ENCODE measurements at regions not wholly inside any gene's neighbourhood (a gene's known extent, or its start where the extent isn't known, plus 50 kb on each side); places are given as distances from the start of the nearest gene placed in this dataset.

GRCh38 chr5:29238115-29238514, 1955.4 kb upstream of the CDH6 start:
- H3K27ac ChIP-seq (replicated peaks in 1 of 4), result no peak overlapping the region
- H3K4me1 ChIP-seq, result no peaks in the 10 kb centered on the region
- no peak for TF ChIP-seq CTCF (IDR thresholded peaks at IDR 0.05)
- H3K36me3 ChIP-seq, result no peaks in the 10 kb centered on the region
- DNase-seq (ENCODE audit: extremely low spot score), result no peak
- no peaks in the 10 kb centered on the region for H3K9me3 ChIP-seq
- WGBS, result 44% methylated on average over 1 of the region's 1 CpG
- no peak overlapping the region for H3K4me3 ChIP-seq
- no peaks in the 10 kb centered on the region for H3K27me3 ChIP-seq
- intact Hi-C loops (cut with DNase I), result no loop called here

- no peak overlapping the region for H3K27ac ChIP-seq (replicated peaks in 1 of 4)
- WGBS, result 83% methylated on average over 1 of the region's 1 CpG
Measured at GRCh38 chr5:29231154-29231553, 1962.3 kb upstream of the CDH6 start.

GRCh38 chr5:29230591-29230990, 1962.9 kb upstream of the CDH6 start:
- Histone ChIP-seq H3K27ac (replicated peaks in 1 of 4) (no peak overlapping the region), H3K4me3 (no peak overlapping the region), H3K4me1 (no peaks in the 10 kb centered on the region), H3K27me3 (no peaks in the 10 kb centered on the region), H3K9me3 (no peaks in the 10 kb centered on the region), H3K36me3 (no peaks in the 10 kb centered on the region)
- WGBS, result 51% methylated on average over 3 of the region's 3 CpGs
- TF ChIP-seq EP300 (IDR thresholded peaks at IDR 0.05), result no peak
- DNase-seq (ENCODE audit: extremely low spot score), result no peak
- intact Hi-C loops (cut with DNase I), result no loop called here

More at GRCh38 chr5:29231154-29231553, 1962.3 kb upstream of the CDH6 start:
- no peaks in the 10 kb centered on the region for H3K27me3 ChIP-seq
- no peaks in the 10 kb centered on the region for H3K36me3 ChIP-seq
- TF ChIP-seq POLR2AphosphoS5 (IDR thresholded peaks at IDR 0.05) (no peak), EP300 (IDR thresholded peaks at IDR 0.05) (no peak), POLR2A (IDR thresholded peaks at IDR 0.05; ENCODE audit: low read depth) (no peak), CTCF (IDR thresholded peaks at IDR 0.05) (no peak)
- H3K9me3 ChIP-seq, result no peaks in the 10 kb centered on the region
- DNase-seq (ENCODE audit: extremely low spot score), result no peak
- no peaks in the 10 kb centered on the region for H3K4me1 ChIP-seq
- no peak overlapping the region for H3K4me3 ChIP-seq
- intact Hi-C loops (cut with DNase I), result no loop called here

GRCh38 chr5:29229461-29229860, 1964.0 kb upstream of the CDH6 start:
- Histone ChIP-seq H3K9me3 (no peaks in the 10 kb centered on the region), H3K4me3 (no peak overlapping the region), H3K27me3 (no peaks in the 10 kb centered on the region), H3K4me1 (no peaks in the 10 kb centered on the region), H3K27ac (replicated peaks in 1 of 4) (no peak overlapping the region), H3K36me3 (no peaks in the 10 kb centered on the region)
- 85% methylated on average over 2 of the region's 2 CpGs for WGBS
- no peak for TF ChIP-seq POLR2A (IDR thresholded peaks at IDR 0.05; ENCODE audit: low read depth)
- no peak for TF ChIP-seq CTCF (IDR thresholded peaks at IDR 0.05)
- TF ChIP-seq EP300 (IDR thresholded peaks at IDR 0.05), result no peak
- no peak for TF ChIP-seq POLR2AphosphoS5 (IDR thresholded peaks at IDR 0.05)
- intact Hi-C loops (cut with DNase I), result no loop called here
- DNase-seq (ENCODE audit: extremely low spot score), result no peak

GRCh38 chr5:29218138-29218537, 1975.3 kb upstream of the CDH6 start:
- Histone ChIP-seq H3K4me3 (no peak overlapping the region), H3K27ac (replicated peaks in 1 of 4) (no peak overlapping the region), H3K36me3 (no peaks in the 10 kb centered on the region), H3K27me3 (no peaks in the 10 kb centered on the region), H3K9me3 (no peaks in the 10 kb centered on the region), H3K4me1 (no peaks in the 10 kb centered on the region)
- no peak for DNase-seq (ENCODE audit: extremely low spot score)
- TF ChIP-seq POLR2AphosphoS5 (IDR thresholded peaks at IDR 0.05), result no peak
- TF ChIP-seq EP300 (IDR thresholded peaks at IDR 0.05), result no peak
- no peak for TF ChIP-seq CTCF (IDR thresholded peaks at IDR 0.05)
- TF ChIP-seq POLR2A (IDR thresholded peaks at IDR 0.05; ENCODE audit: low read depth), result no peak
- intact Hi-C loops (cut with DNase I), result no loop called here
